ENCODE measurements at regions not wholly inside any gene's neighbourhood (a gene's known extent, or its start where the extent isn't known, plus 50 kb on each side); places are given as distances from the start of the nearest gene placed in this dataset.

DNA sequence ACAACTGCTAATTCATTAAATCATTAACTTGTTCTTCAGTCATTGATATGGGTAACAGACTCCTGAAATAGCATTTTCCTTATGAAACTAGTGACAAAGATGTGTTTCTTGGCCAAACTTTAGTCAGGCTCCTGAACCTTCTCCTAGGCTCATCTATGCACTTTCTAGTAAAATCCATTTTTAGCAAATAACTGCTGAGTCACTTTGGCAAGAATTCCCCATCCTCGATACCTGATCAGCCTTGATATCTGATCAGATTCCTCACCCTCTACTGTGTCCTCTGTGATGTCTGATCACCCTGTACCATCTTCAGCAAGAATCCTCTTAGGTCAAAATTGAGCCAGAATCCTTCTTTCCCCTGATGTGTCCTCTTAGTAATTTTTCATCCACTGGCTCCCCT is 161.2 kb upstream of the TAPT1 start:
- 6% methylated on average over 1 of the region's 1 CpG for WGBS (ENCODE audit: missing lambda C conversion rate)
- no peak for TF ChIP-seq ZSCAN20 (CRISPR knock-in tag; IDR thresholded peaks at IDR 0.05)
- no peak for TF ChIP-seq RNF2 (IDR thresholded peaks at IDR 0.05; ENCODE audit: borderline replicate concordance, low read depth)
- TF ChIP-seq CHD2 (IDR thresholded peaks at IDR 0.05; ENCODE audit: low read length, partially characterized antibody) = no peak
- TF ChIP-seq MAFK (IDR thresholded peaks at IDR 0.05; ENCODE audit: partially characterized antibody) = peak; percentile 22
- 0 out of 2 replicates have a peak, but pooled peaks have one; percentile 38 for TF ChIP-seq NFE2L2 (conservative IDR thresholded peaks at IDR 0.05; ENCODE audit: low read length)
- TF ChIP-seq CBX8 (IDR thresholded peaks at IDR 0.05) = no peak
- no peak for TF ChIP-seq FOSB (CRISPR knock-in tag; IDR thresholded peaks at IDR 0.05)
- no peak for TF ChIP-seq POLR2AphosphoS2 (conservative IDR thresholded peaks at IDR 0.05; ENCODE audit: low read length)
- no peak for TF ChIP-seq HEYL (CRISPR knock-in tag; IDR thresholded peaks at IDR 0.05)
- Histone ChIP-seq H3K27ac (no peak overlapping the region), H3K4me3 (no peak overlapping the region), H3K4me1 (no peaks in the 10 kb centered on the region), H3K4me2 (no peak overlapping the region), H3K9me3 (no peaks in the 10 kb centered on the region)
- ATAC-seq (no peak), DNase-seq (ENCODE audit: low read depth in 1 of 2, low spot score in 1 of 2) (no peak), FAIRE-seq (no peak)
- POLR2A ChIA-PET = no interaction called here
- CTCF ChIA-PET = no interaction called here

DNA sequence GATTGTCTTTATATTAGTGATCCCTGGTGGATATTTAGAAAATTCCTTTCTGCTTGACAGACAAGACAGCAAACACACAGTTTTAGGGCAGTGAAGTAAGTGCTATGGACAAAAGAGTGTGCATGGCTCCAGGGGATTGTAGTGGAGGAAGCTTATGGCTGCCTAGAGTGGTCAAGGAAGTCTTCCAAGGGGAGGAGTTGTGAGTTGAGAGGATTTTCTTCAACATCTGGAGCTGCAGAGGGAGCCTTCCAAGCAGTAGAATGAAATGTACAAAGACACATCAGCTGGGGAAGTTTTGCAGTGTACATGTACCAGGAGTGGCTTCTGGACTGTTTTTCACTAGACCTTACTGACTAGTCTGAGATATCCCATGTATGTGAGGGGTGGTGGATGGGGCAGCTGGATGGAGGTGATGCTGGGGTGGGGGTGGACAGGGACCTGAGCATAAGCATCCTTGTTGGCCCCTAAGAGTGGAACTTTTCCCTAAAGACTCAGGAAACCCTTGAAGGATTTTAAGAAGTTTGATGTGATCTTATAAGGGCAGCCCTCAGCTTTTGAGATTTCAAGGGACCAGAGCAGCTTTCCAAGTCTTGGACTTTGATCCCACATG is 160.5 kb upstream of the TAPT1 start:
- Histone ChIP-seq H3K4me3 (no peak overlapping the region), H3K4me2 (no peak overlapping the region), H3K4me1 (no peaks in the 10 kb centered on the region), H3K9me3 (no peaks in the 10 kb centered on the region), H3K27ac (no peak overlapping the region)
- ATAC-seq = no peak
- FAIRE-seq = no peak
- POLR2A ChIA-PET = no interaction called here
- CTCF ChIA-PET = no interaction called here
- DNase-seq (ENCODE audit: low read depth in 1 of 2, low spot score in 1 of 2) = no peak
- TF ChIP-seq TP53 (CRISPR knock-in tag; IDR thresholded peaks at IDR 0.05) (no peak), ZC3H11A (IDR thresholded peaks at IDR 0.05) (no peak), ZSCAN20 (CRISPR knock-in tag; IDR thresholded peaks at IDR 0.05) (no peak), HOXA7 (CRISPR knock-in tag; IDR thresholded peaks at IDR 0.05) (no peak)
- TF ChIP-seq, protein P1, sequence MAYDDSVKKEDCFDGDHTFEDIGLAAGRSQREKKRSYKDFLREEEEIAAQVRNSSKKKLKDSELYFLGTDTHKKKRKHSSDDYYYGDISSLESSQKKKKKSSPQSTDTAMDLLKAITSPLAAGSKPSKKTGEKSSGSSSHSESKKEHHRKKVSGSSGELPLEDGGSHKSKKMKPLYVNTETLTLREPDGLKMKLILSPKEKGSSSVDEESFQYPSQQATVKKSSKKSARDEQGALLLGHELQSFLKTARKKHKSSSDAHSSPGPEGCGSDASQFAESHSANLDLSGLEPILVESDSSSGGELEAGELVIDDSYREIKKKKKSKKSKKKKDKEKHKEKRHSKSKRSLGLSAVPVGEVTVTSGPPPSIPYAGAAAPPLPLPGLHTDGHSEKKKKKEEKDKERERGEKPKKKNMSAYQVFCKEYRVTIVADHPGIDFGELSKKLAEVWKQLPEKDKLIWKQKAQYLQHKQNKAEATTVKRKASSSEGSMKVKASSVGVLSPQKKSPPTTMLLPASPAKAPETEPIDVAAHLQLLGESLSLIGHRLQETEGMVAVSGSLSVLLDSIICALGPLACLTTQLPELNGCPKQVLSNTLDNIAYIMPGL (CRISPR knock-in tag; IDR thresholded peaks at IDR 0.05; ENCODE audit: borderline replicate concordance) = no peak

DNA sequence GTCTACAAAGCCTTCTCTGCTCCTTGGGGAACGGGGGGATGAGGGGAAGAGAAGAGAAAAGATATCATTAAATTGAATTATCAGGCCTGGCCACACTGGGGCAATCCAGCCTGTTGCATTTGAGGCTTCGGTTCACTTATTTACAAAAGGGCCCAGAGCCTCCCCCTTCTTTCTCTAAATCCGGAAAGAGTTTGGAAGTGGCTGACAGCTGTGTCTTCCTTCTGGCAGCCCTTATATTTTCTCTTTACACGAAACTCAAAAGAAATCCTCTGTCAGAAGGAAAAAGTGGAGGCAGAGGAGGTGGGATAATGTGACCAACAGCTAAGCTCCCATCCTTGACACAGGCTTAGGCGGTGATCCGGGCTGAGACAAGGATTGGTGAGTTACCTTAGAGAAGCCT is 158.3 kb upstream of the TAPT1 start:
- ChIA-PET CTCF (no interaction called here), POLR2A (no interaction called here)
- ATAC-seq (no peak), DNase-seq (ENCODE audit: low read depth in 1 of 2, low spot score in 1 of 2) (no peak), FAIRE-seq (no peak)
- Histone ChIP-seq H3K9me3 (no peaks in the 10 kb centered on the region), H3K4me1 (no peaks in the 10 kb centered on the region), H3K4me2 (no peak overlapping the region), H3K4me3 (no peak overlapping the region), H3K27ac (no peak overlapping the region)
- 28% methylated on average over 6 of the region's 6 CpGs for WGBS (ENCODE audit: missing lambda C conversion rate)
- TF ChIP-seq CEBPB (IDR thresholded peaks at IDR 0.05) (no peak), ZNF302 (CRISPR knock-in tag; IDR thresholded peaks at IDR 0.05) (no peak), MAZ (IDR thresholded peaks at IDR 0.05; ENCODE audit: borderline replicate concordance, low read depth, low read length) (no peak), FOSL2 (IDR thresholded peaks at IDR 0.05) (no peak), FOSL2 (CRISPR knock-in tag; IDR thresholded peaks at IDR 0.05) (no peak), MYC (IDR thresholded peaks at IDR 0.05; ENCODE audit: borderline replicate concordance, low read length) (no peak), RAD21 (conservative IDR thresholded peaks at IDR 0.05 in 1 of 2, IDR thresholded peaks at IDR 0.05 in 1 of 2) (no peak), RFX5 (IDR thresholded peaks at IDR 0.05) (no peak), JUNB (IDR thresholded peaks at IDR 0.05) (no peak), CHD4 (IDR thresholded peaks at IDR 0.05; ENCODE audit: borderline replicate concordance) (no peak), SREBF2 (IDR thresholded peaks at IDR 0.05) (no peak), ZSCAN20 (CRISPR knock-in tag; IDR thresholded peaks at IDR 0.05) (no peak), POLR2A (IDR thresholded peaks at IDR 0.05; ENCODE audit: low read length) (no peak), EHMT2 (IDR thresholded peaks at IDR 0.05; ENCODE audit: low read depth) (no peak), HOXB13 (CRISPR knock-in tag; IDR thresholded peaks at IDR 0.05; ENCODE audit: low read depth) (no peak), FOXS1 (CRISPR knock-in tag; IDR thresholded peaks at IDR 0.05) (no peak)
- TF ChIP-seq, protein P2, sequence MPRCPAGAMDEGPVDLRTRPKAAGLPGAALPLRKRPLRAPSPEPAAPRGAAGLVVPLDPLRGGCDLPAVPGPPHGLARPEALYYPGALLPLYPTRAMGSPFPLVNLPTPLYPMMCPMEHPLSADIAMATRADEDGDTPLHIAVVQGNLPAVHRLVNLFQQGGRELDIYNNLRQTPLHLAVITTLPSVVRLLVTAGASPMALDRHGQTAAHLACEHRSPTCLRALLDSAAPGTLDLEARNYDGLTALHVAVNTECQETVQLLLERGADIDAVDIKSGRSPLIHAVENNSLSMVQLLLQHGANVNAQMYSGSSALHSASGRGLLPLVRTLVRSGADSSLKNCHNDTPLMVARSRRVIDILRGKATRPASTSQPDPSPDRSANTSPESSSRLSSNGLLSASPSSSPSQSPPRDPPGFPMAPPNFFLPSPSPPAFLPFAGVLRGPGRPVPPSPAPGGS (IDR thresholded peaks at IDR 0.05) = no peak
- TF ChIP-seq, protein P3, sequence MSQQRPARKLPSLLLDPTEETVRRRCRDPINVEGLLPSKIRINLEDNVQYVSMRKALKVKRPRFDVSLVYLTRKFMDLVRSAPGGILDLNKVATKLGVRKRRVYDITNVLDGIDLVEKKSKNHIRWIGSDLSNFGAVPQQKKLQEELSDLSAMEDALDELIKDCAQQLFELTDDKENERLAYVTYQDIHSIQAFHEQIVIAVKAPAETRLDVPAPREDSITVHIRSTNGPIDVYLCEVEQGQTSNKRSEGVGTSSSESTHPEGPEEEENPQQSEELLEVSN (IDR thresholded peaks at IDR 0.05; ENCODE audit: borderline replicate concordance, low read depth) = no peak
